ENCODE measurements at regions not wholly inside any gene's neighbourhood (a gene's known extent, or its start where the extent isn't known, plus 50 kb on each side); places are given as distances from the start of the nearest gene placed in this dataset.

- no peak for DNase-seq (ENCODE audit: low read depth)
- no peak for TF ChIP-seq CTCF (IDR thresholded peaks at IDR 0.05; ENCODE audit: insufficient read depth, low read depth, low read length, missing control alignments)
- no peak overlapping the region for H3K4me3 ChIP-seq (ENCODE audit: low read depth, low read length)
These were observed 58.5 kb downstream of the PSMG1 start for GRCh38 chr21:39124681-39125251.

GRCh38 chr21:39123375-39123774 is 59.9 kb downstream of the PSMG1 start:
- H3K4me3 ChIP-seq (ENCODE audit: low read depth, low read length): no peak overlapping the region
- no peak for TF ChIP-seq CTCF (IDR thresholded peaks at IDR 0.05; ENCODE audit: insufficient read depth, low read depth, low read length, missing control alignments)
- DNase-seq (ENCODE audit: low read depth): no peak

- no peak overlapping the region for H3K4me3 ChIP-seq (ENCODE audit: low read depth, low read length)
- no peak for DNase-seq (ENCODE audit: low read depth)
- TF ChIP-seq CTCF (IDR thresholded peaks at IDR 0.05; ENCODE audit: insufficient read depth, low read depth, low read length, missing control alignments): no peak
These were observed 61.5 kb downstream of the PSMG1 start for GRCh38 chr21:39121600-39122355.

- TF ChIP-seq CTCF (IDR thresholded peaks at IDR 0.05; ENCODE audit: insufficient read depth, low read depth, low read length, missing control alignments): no peak
- H3K4me3 ChIP-seq (ENCODE audit: low read depth, low read length): no peak overlapping the region
- DNase-seq (ENCODE audit: low read depth): no peak
These were observed 62.2 kb downstream of the PSMG1 start for GRCh38 chr21:39120876-39121599.

- no peak for DNase-seq (ENCODE audit: low read depth)
- no peak overlapping the region for H3K4me3 ChIP-seq (ENCODE audit: low read depth, low read length)
- no peak for TF ChIP-seq CTCF (IDR thresholded peaks at IDR 0.05; ENCODE audit: insufficient read depth, low read depth, low read length, missing control alignments)
These were observed 63.4 kb downstream of the PSMG1 start for GRCh38 chr21:39119891-39120290.

- no peak overlapping the region for H3K4me3 ChIP-seq (ENCODE audit: low read depth, low read length)
- DNase-seq (ENCODE audit: low read depth): no peak
- TF ChIP-seq CTCF (IDR thresholded peaks at IDR 0.05; ENCODE audit: insufficient read depth, low read depth, low read length, missing control alignments): no peak
These were observed 64.5 kb downstream of the PSMG1 start for GRCh38 chr21:39118604-39119215.

Measured in GM12865 (cell line).